PC-9 (cell line): ENCODE measurements at regions not wholly inside any gene's neighbourhood (a gene's known extent, or its start where the extent isn't known, plus 50 kb on each side); places are given as distances from the start of the nearest gene placed in this dataset.
A peak's percentile ranks its signal among the peaks of the same experiment; 100 is the strongest.

Experiments
- BruUV-seq: library from RNA; stranded (reverse); fragments of 400-500 nt; replicated peaks from 2 replicates; lab custom pipeline; 2021; lab: Mats Ljungman, UMichigan
- CTCF ChIA-PET: fragments of 300-600 bp; sonication (Branson Sonifier 250); formaldehyde crosslinking; loops from one replicate; lab custom pipeline; 2022; ENCODE audit warnings: antibody characterized with exemption; lab: Charles Lee
- POLR2A ChIA-PET: fragments of 300-600 bp; sonication (Branson Sonifier 250); formaldehyde crosslinking; loops from one replicate; lab custom pipeline; 2022; ENCODE audit warnings: antibody characterized with exemption; ENCODE audit not compliant: unreplicated experiment; lab: Charles Lee
- DNase-seq, 2 experiments: peaks; one replicate each; pipeline versions ENCODE4 v3.0.0 to v3.0.0-alpha.2; 2015 to 2022; ENCODE audit warnings: mixed read lengths in 1 of 2
- H2AFZ ChIP-seq: fragments of 200-600 bp; sonication (generic); 2 replicates; pipeline ENCODE4 v1.8.1; 2017; ENCODE audit warnings: antibody characterized with exemption
- H3F3A ChIP-seq: fragments of 200-600 bp; sonication (generic); 2 replicates; pipeline ENCODE4 v1.8.1; 2017; ENCODE audit warnings: antibody characterized with exemption, mild to moderate bottlenecking, low read depth; ENCODE audit not compliant: insufficient read depth
- H3K27ac ChIP-seq: fragments of 200-600 bp; sonication (generic); 2 replicates; pipeline ENCODE4 v1.6.1; 2016; ENCODE audit warnings: mixed run types
- H3K27me3 ChIP-seq: fragments of 200-600 bp; sonication (generic); 2 replicates; pipeline ENCODE4 v1.6.1; 2016; ENCODE audit warnings: low read depth, mixed run types; ENCODE audit not compliant: insufficient read depth
- H3K36me3 ChIP-seq: fragments of 200-600 bp; sonication (generic); 2 replicates; pipeline ENCODE4 v1.6.1; 2016; ENCODE audit warnings: low read depth, mixed run types
- H3K4me1 ChIP-seq: fragments of 200-600 bp; sonication (generic); replicated peaks from 2 replicates; pipeline ENCODE4 v1.6.1; 2016; ENCODE audit warnings: mixed run types; ENCODE audit not compliant: insufficient read depth
- H3K4me2 ChIP-seq: fragments of 200-600 bp; sonication (generic); 2 replicates; pipeline ENCODE4 v1.6.1; 2017; ENCODE audit warnings: mixed run types
- H3K4me3 ChIP-seq: fragments of 200-600 bp; sonication (generic); 2 replicates; pipeline ENCODE4 v1.6.1; 2016; ENCODE audit warnings: mixed run types
- H3K79me2 ChIP-seq: fragments of 200-600 bp; sonication (generic); 2 replicates; pipeline ENCODE4 v1.6.1; 2017; ENCODE audit warnings: low read depth, mixed run types
- H3K9me2 ChIP-seq: fragments of 200-600 bp; sonication (generic); 2 replicates; pipeline ENCODE4 v1.8.1; 2017; ENCODE audit warnings: mild to moderate bottlenecking; ENCODE audit not compliant: insufficient read depth
- H3K9me3 ChIP-seq: fragments of 200-600 bp; sonication (generic); 2 replicates; pipeline ENCODE4 v1.8.1; 2016; ENCODE audit warnings: low read depth; ENCODE audit not compliant: insufficient read depth
- H4K20me1 ChIP-seq: fragments of 200-600 bp; sonication (generic); 2 replicates; pipeline ENCODE4 v1.8.1; 2017; ENCODE audit not compliant: insufficient read depth
- EZH2 ChIP-seq: fragments of 200-600 bp; sonication (generic); IDR thresholded peaks from 2 replicates; pipeline ENCODE4 v1.8.0; 2017; ENCODE audit warnings: antibody characterized with exemption, low read depth
- intact Hi-C: fragments of 100-400 bp; cut with micrococcal nuclease; formaldehyde crosslinking; loops from one replicate; pipeline ENCODE4 v1.10.0; 2022; ENCODE audit not compliant: unreplicated experiment
- TF ChIP-seq, protein P1 (sequence below): fragments of 200-600 bp; sonication (generic); conservative IDR thresholded peaks from 2 replicates; pipeline ENCODE4 v1.6.1; 2017; ENCODE audit warnings: mixed run types, antibody characterized with exemption, mild to moderate bottlenecking, moderate library complexity

DNA sequence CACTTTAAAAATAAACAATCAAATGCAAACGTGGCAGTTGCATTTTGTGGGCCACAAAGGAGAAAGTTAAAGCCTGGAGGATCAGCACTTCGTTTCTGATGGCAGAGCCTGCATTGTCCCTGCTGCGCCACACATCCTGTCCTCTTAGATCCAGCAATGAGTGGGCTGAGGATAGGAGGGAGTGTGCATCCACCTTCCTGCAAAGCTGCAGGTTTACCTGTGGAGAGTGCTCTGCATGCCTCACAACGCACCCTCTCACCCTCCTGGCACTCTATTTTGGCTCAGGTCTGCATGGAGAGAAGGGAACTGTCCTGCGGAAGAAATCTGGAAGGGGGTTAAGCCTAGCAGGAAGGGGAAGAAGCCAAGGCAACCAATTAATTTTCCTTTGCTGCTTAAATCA lies 212.2 kb upstream of the SLC24A2 start:
- Histone ChIP-seq H3K9me3 (no peaks in the 10 kb centered on the region), H3K36me3 (no peaks in the 10 kb centered on the region), H2AFZ (no peak overlapping the region), H3F3A (no peaks in the 10 kb centered on the region), H3K27me3 (no peaks in the 10 kb centered on the region), H3K79me2 (no peaks in the 10 kb centered on the region), H3K27ac (no peak overlapping the region), H3K9me2 (no peaks in the 10 kb centered on the region), H3K4me3 (no peak overlapping the region), H3K4me2 (no peak overlapping the region), H4K20me1 (no peaks in the 10 kb centered on the region), H3K4me1 (no peaks in the 10 kb centered on the region)
- intact Hi-C loops: no loop called here
- BruUV-seq: no TSS peak
- no peak for DNase-seq
- POLR2A ChIA-PET: no interaction called here
- TF ChIP-seq, protein P1, sequence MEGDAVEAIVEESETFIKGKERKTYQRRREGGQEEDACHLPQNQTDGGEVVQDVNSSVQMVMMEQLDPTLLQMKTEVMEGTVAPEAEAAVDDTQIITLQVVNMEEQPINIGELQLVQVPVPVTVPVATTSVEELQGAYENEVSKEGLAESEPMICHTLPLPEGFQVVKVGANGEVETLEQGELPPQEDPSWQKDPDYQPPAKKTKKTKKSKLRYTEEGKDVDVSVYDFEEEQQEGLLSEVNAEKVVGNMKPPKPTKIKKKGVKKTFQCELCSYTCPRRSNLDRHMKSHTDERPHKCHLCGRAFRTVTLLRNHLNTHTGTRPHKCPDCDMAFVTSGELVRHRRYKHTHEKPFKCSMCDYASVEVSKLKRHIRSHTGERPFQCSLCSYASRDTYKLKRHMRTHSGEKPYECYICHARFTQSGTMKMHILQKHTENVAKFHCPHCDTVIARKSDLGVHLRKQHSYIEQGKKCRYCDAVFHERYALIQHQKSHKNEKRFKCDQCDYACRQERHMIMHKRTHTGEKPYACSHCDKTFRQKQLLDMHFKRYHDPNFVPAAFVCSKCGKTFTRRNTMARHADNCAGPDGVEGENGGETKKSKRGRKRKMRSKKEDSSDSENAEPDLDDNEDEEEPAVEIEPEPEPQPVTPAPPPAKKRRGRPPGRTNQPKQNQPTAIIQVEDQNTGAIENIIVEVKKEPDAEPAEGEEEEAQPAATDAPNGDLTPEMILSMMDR: no peak
- TF ChIP-seq EZH2: no peak
- CTCF ChIA-PET: no interaction called here

DNA sequence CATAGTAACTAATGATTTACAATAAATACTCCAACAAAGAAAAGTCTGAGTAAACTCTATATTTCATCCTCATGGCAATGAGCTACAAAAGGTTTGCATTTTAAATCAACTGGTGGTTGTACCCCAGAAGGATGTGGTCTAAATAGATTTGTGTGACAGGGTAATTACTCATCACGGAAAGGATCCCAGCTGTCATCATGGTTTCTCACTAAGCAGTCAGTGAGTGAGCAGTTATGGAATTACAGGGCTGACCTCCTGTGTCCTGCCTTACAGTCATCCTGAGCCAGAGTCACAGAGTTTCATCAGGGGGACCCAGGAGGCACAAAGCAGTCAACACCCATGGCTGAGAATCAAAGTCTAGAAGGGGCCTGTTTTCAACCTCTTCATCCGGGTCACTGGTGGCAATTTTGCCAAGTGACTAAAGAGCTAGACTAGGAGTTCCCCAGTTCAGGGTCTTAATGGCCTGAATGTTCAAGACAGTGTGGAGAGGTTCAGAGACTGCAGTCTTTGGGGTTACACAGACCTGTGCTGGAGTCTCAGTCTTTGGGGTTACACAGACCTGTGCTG lies 210.7 kb upstream of the SLC24A2 start:
- H3K4me1 ChIP-seq: no peaks in the 10 kb centered on the region
- intact Hi-C loops: no loop called here
- H4K20me1 ChIP-seq: no peaks in the 10 kb centered on the region
- no peaks in the 10 kb centered on the region for H3K79me2 ChIP-seq
- no peaks in the 10 kb centered on the region for H3F3A ChIP-seq
- no TSS peak for BruUV-seq
- H3K4me3 ChIP-seq: no peak overlapping the region
- no peak overlapping the region for H2AFZ ChIP-seq
- no peaks in the 10 kb centered on the region for H3K9me3 ChIP-seq
- ChIA-PET POLR2A (interaction anchor here (0.7 kb wide), 1 partner anchor 1336 kb away, joined by 5 read pairs; no protein-coding TSS in a partner anchor), CTCF (no interaction called here)
- H3K36me3 ChIP-seq: no peaks in the 10 kb centered on the region
- no peak overlapping the region for H3K4me2 ChIP-seq
- no peaks in the 10 kb centered on the region for H3K27me3 ChIP-seq
- no peaks in the 10 kb centered on the region for H3K9me2 ChIP-seq
- DNase-seq: no peak
- no peak for TF ChIP-seq EZH2
- TF ChIP-seq, protein P1: no peak
- 0 out of 2 replicates have a peak overlapping the region, but pooled peaks have one; percentile 39 for H3K27ac ChIP-seq

DNA sequence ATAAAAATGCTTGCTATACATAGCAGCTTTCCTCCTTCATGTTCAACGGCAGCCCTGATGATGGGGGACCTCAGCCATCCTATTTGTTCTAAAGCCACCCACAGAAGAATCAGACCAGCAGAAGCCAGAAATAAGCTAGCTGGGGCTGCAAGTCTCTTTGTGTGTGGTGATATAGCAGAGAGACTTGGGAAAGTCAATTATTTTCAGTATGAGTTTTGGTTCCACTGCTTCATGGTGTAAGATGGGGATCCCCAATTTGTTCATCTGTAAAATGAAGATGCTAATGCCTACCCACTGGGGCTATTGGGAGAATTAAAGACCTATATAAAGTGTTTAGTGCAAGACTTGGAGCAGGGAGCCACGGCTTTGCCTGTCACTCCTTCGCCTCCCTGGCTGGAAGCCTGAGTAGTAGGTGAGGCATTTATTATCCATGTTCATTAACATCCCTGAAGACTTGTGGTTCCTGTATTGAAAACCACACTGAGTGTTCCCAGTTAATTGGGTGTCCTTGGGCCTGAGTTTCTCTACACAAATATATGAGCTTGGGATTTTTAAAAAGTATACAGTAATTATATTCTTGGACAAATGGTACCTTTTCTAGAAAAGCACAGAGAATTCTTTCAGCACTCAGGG lies 210.1 kb upstream of the SLC24A2 start:
- intact Hi-C loops: no loop called here
- H2AFZ ChIP-seq: no peak overlapping the region

More for the DNA sequence above, 210.1 kb upstream of the SLC24A2 start:
- POLR2A ChIA-PET: no interaction called here
- H3K4me2 ChIP-seq: no peak overlapping the region
- H3K9me2 ChIP-seq: no peaks in the 10 kb centered on the region
- CTCF ChIA-PET: no interaction called here
- no peaks in the 10 kb centered on the region for H3K27me3 ChIP-seq
- H3K9me3 ChIP-seq: no peaks in the 10 kb centered on the region
- H3K4me3 ChIP-seq: no peak overlapping the region
- TF ChIP-seq EZH2: no peak
- TF ChIP-seq, protein P1: no peak
- H3K79me2 ChIP-seq: no peaks in the 10 kb centered on the region
- no peaks in the 10 kb centered on the region for H3K4me1 ChIP-seq
- no peaks in the 10 kb centered on the region for H3F3A ChIP-seq
- BruUV-seq: no TSS peak
- no peak for DNase-seq
- H4K20me1 ChIP-seq: no peaks in the 10 kb centered on the region
- no peaks in the 10 kb centered on the region for H3K36me3 ChIP-seq
- no peak overlapping the region for H3K27ac ChIP-seq
